ENCODE measurements at regions not wholly inside any gene's neighbourhood (a gene's known extent, or its start where the extent isn't known, plus 50 kb on each side); places are given as distances from the start of the nearest gene placed in this dataset.

- TF ChIP-seq POLR2A (IDR thresholded peaks at IDR 0.05) (no peak), CTCF (IDR thresholded peaks at IDR 0.05 in 8 of 11, conservative IDR thresholded peaks at IDR 0.05 in 3 of 11) (no peak)
Measured at GRCh38 chr1:88036345-88037014, 647.6 kb upstream of the PKN2 start.
